Left lung (tissue), 4 donors: ENCODE measurements at regions not wholly inside any gene's neighbourhood (a gene's known extent, or its start where the extent isn't known, plus 50 kb on each side); places are given as distances from the start of the nearest gene placed in this dataset.

Source experiments
- ATAC-seq: fragments of 200-7000 bp; cut with Tn5 transposase; one replicate; pipeline ENCODE4 v1.9.1; 2020; ENCODE audit warnings: moderate library complexity
- DNase-seq, 4 donors: peaks; one replicate each; pipeline ENCODE4 v3.0.0-alpha.2; 2013 to 2020
- H3K27ac ChIP-seq, 2 donors: fragments of 200-600 bp; sonication (generic) in 1 of 2; one replicate each; pipeline versions ENCODE4 v1.5.0 to v1.8.0; 2020 to 2021
- H3K27me3 ChIP-seq, 2 donors: fragments of 200-600 bp; sonication (generic) in 1 of 2; one replicate each; pipeline versions ENCODE4 v1.5.0 to v1.8.0; 2020 to 2021
- H3K36me3 ChIP-seq, 2 donors: fragments of 200-600 bp; sonication (generic) in 1 of 2; one replicate each; pipeline versions ENCODE4 v1.5.0 to v1.8.0; 2020 to 2021
- H3K4me1 ChIP-seq, 2 donors: fragments of 200-600 bp; one replicate each; pipeline ENCODE4 v1.8.0; 2021
- H3K4me3 ChIP-seq, 2 donors: fragments of 200-600 bp; sonication (generic) in 1 of 2; one replicate each; pipeline versions ENCODE4 v1.5.0 to v1.8.0; 2020 to 2021; ENCODE audit warnings: mild to moderate bottlenecking in 1 of 2
- H3K9me3 ChIP-seq, 2 donors: fragments of 200-600 bp; sonication (generic) in 1 of 2; one replicate each; pipeline versions ENCODE4 v1.5.0 to v1.8.0; 2020 to 2021
- intact Hi-C, 2 donors: fragments of 100-400 bp; cut with DNase I; formaldehyde crosslinking; loops; one replicate each; pipeline versions ENCODE4 v1.11.2 to v1.14.2; 2022
- TF ChIP-seq, protein P1 (sequence below), 2 donors: fragments of 200-600 bp; sonication (generic) in 1 of 2; IDR thresholded peaks; one replicate each; pipeline versions ENCODE4 v1.5.0 to v1.8.0; 2021; ENCODE audit warnings: antibody characterized with exemption in 2 of 2
- donor health status: DM: no; HTN: yes; CAD: no.
- donor health status: DM: no; HTN: no; CAD: no.

DNA sequence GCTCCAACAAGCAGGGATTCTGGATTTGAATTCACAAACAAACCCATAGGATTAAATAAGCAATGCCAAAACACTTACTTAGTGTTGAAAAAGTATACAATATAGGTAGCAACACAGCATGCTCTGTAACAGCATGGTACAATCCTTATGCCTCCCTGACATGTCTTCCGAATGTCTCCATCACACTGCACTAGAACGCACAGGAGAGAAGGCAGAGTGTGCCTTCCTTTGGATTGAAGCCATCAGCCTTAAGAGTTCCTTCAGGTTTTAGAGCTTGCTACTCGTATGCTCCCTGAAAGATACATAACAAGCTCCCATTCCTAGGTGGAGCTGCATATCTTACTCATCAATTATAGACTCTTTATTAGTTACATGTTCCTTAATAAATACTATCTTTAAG lies 1573.9 kb upstream of the PRR20A start:
- H3K4me3 ChIP-seq: no peak overlapping the region
- H3K27ac ChIP-seq: no peak overlapping the region
- H3K4me1 ChIP-seq: no peaks in the 10 kb centered on the region
- H3K36me3 ChIP-seq: no peaks in the 10 kb centered on the region
- TF ChIP-seq, protein P1, sequence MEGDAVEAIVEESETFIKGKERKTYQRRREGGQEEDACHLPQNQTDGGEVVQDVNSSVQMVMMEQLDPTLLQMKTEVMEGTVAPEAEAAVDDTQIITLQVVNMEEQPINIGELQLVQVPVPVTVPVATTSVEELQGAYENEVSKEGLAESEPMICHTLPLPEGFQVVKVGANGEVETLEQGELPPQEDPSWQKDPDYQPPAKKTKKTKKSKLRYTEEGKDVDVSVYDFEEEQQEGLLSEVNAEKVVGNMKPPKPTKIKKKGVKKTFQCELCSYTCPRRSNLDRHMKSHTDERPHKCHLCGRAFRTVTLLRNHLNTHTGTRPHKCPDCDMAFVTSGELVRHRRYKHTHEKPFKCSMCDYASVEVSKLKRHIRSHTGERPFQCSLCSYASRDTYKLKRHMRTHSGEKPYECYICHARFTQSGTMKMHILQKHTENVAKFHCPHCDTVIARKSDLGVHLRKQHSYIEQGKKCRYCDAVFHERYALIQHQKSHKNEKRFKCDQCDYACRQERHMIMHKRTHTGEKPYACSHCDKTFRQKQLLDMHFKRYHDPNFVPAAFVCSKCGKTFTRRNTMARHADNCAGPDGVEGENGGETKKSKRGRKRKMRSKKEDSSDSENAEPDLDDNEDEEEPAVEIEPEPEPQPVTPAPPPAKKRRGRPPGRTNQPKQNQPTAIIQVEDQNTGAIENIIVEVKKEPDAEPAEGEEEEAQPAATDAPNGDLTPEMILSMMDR (IDR thresholded peaks at IDR 0.05): no peak
- ATAC-seq (no peak), DNase-seq (no peak)
- intact Hi-C loops: no loop called here
- no peaks in the 10 kb centered on the region for H3K9me3 ChIP-seq
- H3K27me3 ChIP-seq: no peaks in the 10 kb centered on the region

DNA sequence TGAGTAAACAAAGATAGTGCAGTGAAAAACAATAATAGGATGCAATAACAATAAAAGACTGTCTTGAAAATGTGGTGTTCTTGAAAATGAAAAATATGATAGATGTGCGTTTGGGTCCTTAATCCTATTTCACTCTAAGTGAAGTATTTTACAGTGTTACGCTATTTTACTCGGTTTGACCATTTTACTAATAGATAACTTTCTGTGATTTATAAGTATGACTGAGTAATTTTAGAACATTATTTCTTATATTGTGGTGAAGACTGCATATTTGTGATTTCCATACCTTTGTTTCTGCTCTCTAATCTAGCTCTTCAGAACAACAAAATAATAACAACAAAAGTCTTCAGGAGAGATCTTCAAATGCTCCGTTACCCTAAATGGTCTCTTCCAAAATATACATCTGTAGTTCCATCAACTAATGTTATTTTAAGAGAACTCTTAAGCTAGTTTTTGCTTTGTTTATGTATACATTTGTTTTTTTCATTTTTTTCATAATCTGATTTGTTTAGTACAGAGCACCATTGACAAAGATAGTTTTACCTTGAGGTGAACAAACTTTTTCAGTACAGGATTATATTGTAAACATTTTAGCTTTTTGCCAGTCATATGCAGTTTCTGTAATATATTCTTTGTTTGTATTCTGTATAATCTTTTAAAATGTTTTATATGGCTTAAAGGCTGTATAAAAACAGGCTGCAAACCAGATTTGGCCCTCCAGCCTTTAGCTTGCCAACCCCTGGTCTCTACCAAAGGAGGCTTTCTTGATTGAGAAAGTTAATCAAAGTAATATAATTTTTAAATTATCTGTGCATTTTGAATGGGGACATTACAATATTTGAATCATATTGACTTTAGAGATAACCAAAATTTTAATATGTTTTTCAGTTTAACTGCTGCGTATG lies 1572.7 kb upstream of the PRR20A start:
- intact Hi-C loops: no loop called here
- H3K9me3 ChIP-seq: no peaks in the 10 kb centered on the region
- H3K4me3 ChIP-seq: no peak overlapping the region
- DNase-seq (no peak), ATAC-seq (no peak)
- H3K4me1 ChIP-seq: no peaks in the 10 kb centered on the region
- H3K36me3 ChIP-seq: no peaks in the 10 kb centered on the region
- no peaks in the 10 kb centered on the region for H3K27me3 ChIP-seq
- H3K27ac ChIP-seq: no peak overlapping the region
- TF ChIP-seq, protein P1 (IDR thresholded peaks at IDR 0.05): no peak

DNA sequence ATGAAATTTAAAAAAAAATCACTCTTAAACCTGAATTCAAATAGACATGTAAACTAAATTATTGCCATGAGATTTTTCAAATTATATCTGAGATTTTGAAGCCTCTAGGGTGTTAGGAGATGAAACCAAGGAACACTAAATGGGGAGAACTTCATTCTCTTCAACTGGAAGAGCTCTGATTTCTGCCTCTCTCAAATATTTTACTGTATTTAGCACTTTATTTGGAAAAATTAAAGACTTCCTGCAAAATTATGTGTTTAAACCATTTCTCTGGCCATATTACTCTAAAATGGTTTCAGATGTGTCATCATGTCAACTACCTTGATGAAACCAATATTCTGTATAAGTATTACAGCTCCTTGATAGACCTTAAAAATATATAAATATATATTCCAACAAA lies 1571.6 kb upstream of the PRR20A start:
- intact Hi-C loops: no loop called here
- no peak for ATAC-seq
- H3K27me3 ChIP-seq: no peaks in the 10 kb centered on the region

DNA sequence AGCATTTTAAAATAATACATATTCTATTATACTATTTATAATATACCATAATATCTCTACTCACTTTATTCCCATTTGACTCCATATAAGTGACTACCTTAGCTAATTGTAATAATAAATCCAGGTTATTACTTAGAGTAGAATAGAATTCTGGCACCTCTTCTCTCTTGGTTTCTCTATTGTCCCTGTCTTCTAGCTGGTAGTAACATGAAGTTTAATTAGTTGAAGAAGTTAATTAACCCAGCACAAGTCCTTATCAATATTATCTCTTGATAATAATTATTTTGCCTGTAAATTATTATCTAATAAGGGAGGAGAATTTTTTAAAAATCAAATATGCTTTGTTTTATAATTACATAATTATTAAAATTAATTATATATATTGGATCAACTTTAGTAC lies 1571.2 kb upstream of the PRR20A start:
- Histone ChIP-seq H3K4me1 (no peaks in the 10 kb centered on the region), H3K36me3 (no peaks in the 10 kb centered on the region), H3K4me3 (no peak overlapping the region), H3K9me3 (no peaks in the 10 kb centered on the region), H3K27ac (no peak overlapping the region), H3K27me3 (no peaks in the 10 kb centered on the region)
- intact Hi-C loops: no loop called here
- DNase-seq (no peak), ATAC-seq (no peak)
- TF ChIP-seq, protein P1 (IDR thresholded peaks at IDR 0.05): no peak

More for the DNA sequence above, 1571.6 kb upstream of the PRR20A start:
- Histone ChIP-seq H3K27ac (no peak overlapping the region), H3K36me3 (no peaks in the 10 kb centered on the region), H3K4me1 (no peaks in the 10 kb centered on the region), H3K4me3 (no peak overlapping the region), H3K9me3 (no peaks in the 10 kb centered on the region)
- TF ChIP-seq, protein P1 (IDR thresholded peaks at IDR 0.05): no peak
- DNase-seq: no peak

DNA sequence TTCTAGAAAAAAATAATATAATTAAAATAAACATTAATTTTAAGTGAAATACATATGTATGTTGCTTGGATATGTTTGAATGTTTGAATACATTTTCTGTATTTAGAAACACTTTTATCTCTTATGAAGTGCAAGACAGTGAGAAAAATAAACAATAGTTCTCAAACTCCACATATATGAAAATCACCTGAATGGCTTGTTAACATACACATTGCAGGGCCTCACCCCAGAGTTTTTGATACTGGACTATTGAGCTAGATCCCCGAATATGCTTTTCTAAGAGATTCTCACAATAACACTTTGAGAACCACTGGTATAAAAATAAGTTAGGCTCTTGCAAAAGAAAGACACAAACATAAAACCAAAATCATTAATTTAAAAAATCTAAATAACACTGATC lies 1570.3 kb upstream of the PRR20A start:
- H3K4me1 ChIP-seq: no peaks in the 10 kb centered on the region
- H3K9me3 ChIP-seq: no peaks in the 10 kb centered on the region
- intact Hi-C loops: no loop called here

More for the DNA sequence above, 1570.3 kb upstream of the PRR20A start:
- DNase-seq: no peak
- ATAC-seq: no peak
- Histone ChIP-seq H3K27me3 (no peaks in the 10 kb centered on the region), H3K27ac (no peak overlapping the region), H3K36me3 (no peaks in the 10 kb centered on the region), H3K4me3 (no peak overlapping the region)
- TF ChIP-seq, protein P1 (IDR thresholded peaks at IDR 0.05): no peak
